Keratinocyte (primary cell): ENCODE measurements at regions not wholly inside any gene's neighbourhood (a gene's known extent, or its start where the extent isn't known, plus 50 kb on each side); places are given as distances from the start of the nearest gene placed in this dataset.

ENCODE experiments used
- DNase-seq: peaks from one replicate; pipeline ENCODE4 v3.0.0-alpha.2; 2011; ENCODE audit warnings: low read depth, missing footprints, low spot score
- FAIRE-seq: peaks from 2 replicates; lab custom pipeline; 2011; peaks lifted over from hg19 to GRCh38; lab: Jason Lieb, UNC
- H2AFZ ChIP-seq: 2 replicates; pipeline ENCODE4 v1.6.0; 2012; ENCODE audit warnings: low read length, control low read depth, inconsistent platforms; ENCODE audit not compliant: control insufficient read depth
- H3K27ac ChIP-seq: 2 replicates; pipeline ENCODE4 v1.5.1; 2011; ENCODE audit warnings: low read length; ENCODE audit not compliant: control insufficient read depth, insufficient read depth
- H3K27me3 ChIP-seq: 3 replicates; pipeline ENCODE4 v1.6.0; 2011; ENCODE audit warnings: low read length; ENCODE audit not compliant: control insufficient read depth, insufficient read depth; ENCODE audit errors: extremely low read depth
- H3K36me3 ChIP-seq, 2 experiments: 2 replicates in 1 of 2; 3 replicates in 1 of 2; pipeline ENCODE4 v1.5.1; 2011; ENCODE audit warnings: low read length in 2 of 2, mild to moderate bottlenecking in 1 of 2; ENCODE audit not compliant: control insufficient read depth in 2 of 2, insufficient read depth in 2 of 2; ENCODE audit errors: extremely low read depth in 1 of 2
- H3K4me1 ChIP-seq: 3 replicates; pipeline ENCODE4 v1.5.1; 2011; ENCODE audit warnings: low read length; ENCODE audit not compliant: control insufficient read depth, insufficient read depth; ENCODE audit errors: extremely low read depth
- H3K4me2 ChIP-seq: 3 replicates; pipeline ENCODE4 v1.6.0; 2011; ENCODE audit warnings: low read depth, low read length; ENCODE audit not compliant: control insufficient read depth, insufficient read depth; ENCODE audit errors: extremely low read depth
- H3K4me3 ChIP-seq, 3 experiments: fragments of 200-600 bp in 1 of 3; sonication (generic) in 1 of 3; 2 replicates in 2 of 3; 3 replicates in 1 of 3; pipeline ENCODE4 v1.5.1; 2011 to 2016; ENCODE audit warnings: low read length in 3 of 3, mild to moderate bottlenecking in 3 of 3, control low read depth in 2 of 3, inconsistent platforms in 1 of 3, low read depth in 1 of 3, mixed read lengths in 1 of 3, mixed run types in 1 of 3, moderate library complexity in 1 of 3; ENCODE audit not compliant: control insufficient read depth in 2 of 3, insufficient read depth in 2 of 3; ENCODE audit errors: extremely low read depth in 1 of 3
- H3K79me2 ChIP-seq: 2 replicates; pipeline ENCODE4 v1.6.0; 2012; ENCODE audit warnings: low read length; ENCODE audit not compliant: control insufficient read depth, insufficient read depth
- H3K9ac ChIP-seq: 3 replicates; pipeline ENCODE4 v1.6.0; 2011; ENCODE audit warnings: low read length; ENCODE audit not compliant: control insufficient read depth, insufficient read depth; ENCODE audit errors: extremely low read depth
- H3K9me1 ChIP-seq: 3 replicates; pipeline ENCODE4 v1.6.0; 2011; ENCODE audit warnings: low read length; ENCODE audit not compliant: control insufficient read depth, insufficient read depth; ENCODE audit errors: extremely low read depth
- H3K9me3 ChIP-seq: 2 replicates; pipeline ENCODE4 v1.5.1; 2012; ENCODE audit warnings: low read depth, low read length; ENCODE audit not compliant: control insufficient read depth
- H4K20me1 ChIP-seq: 3 replicates; pipeline ENCODE4 v1.6.0; 2011; ENCODE audit warnings: low read length; ENCODE audit not compliant: control insufficient read depth, insufficient read depth; ENCODE audit errors: extremely low read depth
- CTCF ChIP-seq, 3 experiments: IDR thresholded peaks in 1 of 3; conservative IDR thresholded peaks in 1 of 3; optimal IDR thresholded peaks in 1 of 3; 2 replicates in 2 of 3; 3 replicates in 1 of 3; pipeline versions ENCODE3 to v1.5.1; 2011; ENCODE audit warnings: low read length in 3 of 3, mild to moderate bottlenecking in 3 of 3, moderate library complexity in 2 of 3, control low read depth in 1 of 3, inconsistent platforms in 1 of 3; ENCODE audit not compliant: insufficient read depth in 2 of 3; ENCODE audit errors: extremely low read depth in 1 of 3
- EZH2 ChIP-seq: IDR thresholded peaks from one replicate; pipeline ENCODE4 v1.6.1; 2012; ENCODE audit warnings: inconsistent platforms, mild to moderate bottlenecking, low read length, moderate library complexity
- dilution Hi-C: fragments of 300-500 bp; cut with MboI; formaldehyde crosslinking; loops from one replicate; pipeline ENCODE4 v1.7.0; 2020; ENCODE audit warnings: low sequenced_read_pairs; ENCODE audit not compliant: extremely low pct_ligation_motif_present

- dilution Hi-C loops, result no loop called here
- Histone ChIP-seq H3K4me2 (no peak overlapping the region), H3K4me3 (no peak overlapping the region), H3K36me3 (no peaks in the 10 kb centered on the region), H3K79me2 (no peaks in the 10 kb centered on the region), H3K9ac (no peak overlapping the region), H4K20me1 (no peaks in the 10 kb centered on the region), H3K4me1 (peaks cover 2% of the 10 kb centered on the region), H2AFZ (no peak overlapping the region), H3K9me3 (no peaks in the 10 kb centered on the region), H3K27ac (no peak overlapping the region), H3K27me3 (no peaks in the 10 kb centered on the region), H3K9me1 (no peaks in the 10 kb centered on the region)
- no peak for FAIRE-seq
- no peak for DNase-seq
- TF ChIP-seq CTCF (optimal IDR thresholded peaks at IDR 0.05 in 1 of 3, IDR thresholded peaks at IDR 0.05 in 1 of 3, conservative IDR thresholded peaks at IDR 0.05 in 1 of 3; ENCODE audit: extremely low read depth in 1 of 3, insufficient read depth in 2 of 3, low read length in 3 of 3), result no peak
- TF ChIP-seq EZH2, result no peak
Observed at GRCh38 chr1:72442262-72442661, 159.9 kb upstream of the NEGR1 start.

GRCh38 chr1:72439036-72439435 is 156.7 kb upstream of the NEGR1 start:
- dilution Hi-C loops, result no loop called here
- Histone ChIP-seq H3K4me2 (no peak overlapping the region), H3K36me3 (no peaks in the 10 kb centered on the region), H3K79me2 (no peaks in the 10 kb centered on the region), H3K27ac (no peak overlapping the region), H3K4me3 (no peak overlapping the region), H3K9me3 (no peaks in the 10 kb centered on the region), H4K20me1 (no peaks in the 10 kb centered on the region), H3K9me1 (no peaks in the 10 kb centered on the region), H3K9ac (no peak overlapping the region), H3K27me3 (no peaks in the 10 kb centered on the region), H2AFZ (no peak overlapping the region), H3K4me1 (peaks cover 2% of the 10 kb centered on the region)
- TF ChIP-seq EZH2, result no peak
- no peak for TF ChIP-seq CTCF (optimal IDR thresholded peaks at IDR 0.05 in 1 of 3, IDR thresholded peaks at IDR 0.05 in 1 of 3, conservative IDR thresholded peaks at IDR 0.05 in 1 of 3; ENCODE audit: extremely low read depth in 1 of 3, insufficient read depth in 2 of 3, low read length in 3 of 3)
- FAIRE-seq, result no peak
- no peak for DNase-seq
